WERI-Rb-1 (cell line): ENCODE measurements at regions not wholly inside any gene's neighbourhood (a gene's known extent, or its start where the extent isn't known, plus 50 kb on each side); places are given as distances from the start of the nearest gene placed in this dataset.

ENCODE experiments used
- DNase-seq: peaks from one replicate; pipeline ENCODE4 v3.0.0-alpha.2; 2020
- H3K27ac ChIP-seq: fragments of 250-450 bp; sonication (Bioruptor Pico); 2 replicates; pipeline ENCODE4 v1.5.1; 2020; ENCODE audit warnings: mild to moderate bottlenecking, moderate library complexity
- H3K27me3 ChIP-seq: fragments of 250-450 bp; sonication (Bioruptor Pico); 2 replicates; pipeline ENCODE4 v1.5.1; 2021; ENCODE audit warnings: mild to moderate bottlenecking, low read depth, moderate library complexity; ENCODE audit not compliant: insufficient read depth, severe bottlenecking
- H3K36me3 ChIP-seq: fragments of 250-450 bp; sonication (Bioruptor Pico); 2 replicates; pipeline ENCODE4 v1.5.1; 2020; ENCODE audit warnings: mild to moderate bottlenecking, moderate library complexity
- H3K4me3 ChIP-seq: 2 replicates; pipeline ENCODE4 v1.5.1; 2011; ENCODE audit warnings: low read depth, mild to moderate bottlenecking, control low read depth, low read length
- H3K9me3 ChIP-seq: fragments of 250-450 bp; sonication (Bioruptor Pico); 2 replicates; pipeline ENCODE4 v1.5.1; 2021; ENCODE audit warnings: mild to moderate bottlenecking, moderate library complexity; ENCODE audit not compliant: severe bottlenecking
- CTCF ChIP-seq: IDR thresholded peaks from 2 replicates; pipeline ENCODE4 v1.5.1; 2011; ENCODE audit warnings: low read depth, mild to moderate bottlenecking, control low read depth, inconsistent platforms, low read length

- no peak overlapping the region for H3K4me3 ChIP-seq
- no peak for DNase-seq
- no peak for TF ChIP-seq CTCF
- no peaks in the 10 kb centered on the region for H3K36me3 ChIP-seq
- peaks cover 44% of the 10 kb centered on the region for H3K27me3 ChIP-seq
- no peaks in the 10 kb centered on the region for H3K9me3 ChIP-seq
- no peak overlapping the region for H3K27ac ChIP-seq
Observed at GRCh38 chrX:109312757-109313156, 169.1 kb downstream of the GUCY2F start.

GRCh38 chrX:109310031-109310430 lies 171.9 kb downstream of the GUCY2F start:
- Histone ChIP-seq H3K27me3 (peaks cover 55% of the 10 kb centered on the region), H3K27ac (no peak overlapping the region), H3K9me3 (no peaks in the 10 kb centered on the region), H3K36me3 (no peaks in the 10 kb centered on the region), H3K4me3 (no peak overlapping the region)
- DNase-seq = no peak
- no peak for TF ChIP-seq CTCF

- H3K27ac ChIP-seq = no peak overlapping the region
- DNase-seq = no peak
- H3K36me3 ChIP-seq = no peaks in the 10 kb centered on the region
- H3K9me3 ChIP-seq = no peaks in the 10 kb centered on the region
- H3K27me3 ChIP-seq = peaks cover 40% of the 10 kb centered on the region
- no peak for TF ChIP-seq CTCF
- no peak overlapping the region for H3K4me3 ChIP-seq
Observed at GRCh38 chrX:109301177-109301576, 180.7 kb downstream of the GUCY2F start.

- DNase-seq = no peak
- Histone ChIP-seq H3K27ac (no peak overlapping the region), H3K36me3 (no peaks in the 10 kb centered on the region), H3K9me3 (no peaks in the 10 kb centered on the region), H3K4me3 (no peak overlapping the region), H3K27me3 (peaks cover 40% of the 10 kb centered on the region)
- no peak for TF ChIP-seq CTCF
Observed at GRCh38 chrX:109300415-109300814, 181.5 kb downstream of the GUCY2F start.

- Histone ChIP-seq H3K27ac (no peak overlapping the region), H3K4me3 (no peak overlapping the region), H3K27me3 (peaks cover 38% of the 10 kb centered on the region), H3K9me3 (no peaks in the 10 kb centered on the region), H3K36me3 (no peaks in the 10 kb centered on the region)
- DNase-seq = no peak
- no peak for TF ChIP-seq CTCF
Observed at GRCh38 chrX:109299091-109299490, 182.8 kb downstream of the GUCY2F start.

- DNase-seq = no peak
- H3K4me3 ChIP-seq = no peak overlapping the region
- H3K27ac ChIP-seq = no peak overlapping the region
- TF ChIP-seq CTCF = no peak
- H3K9me3 ChIP-seq = no peaks in the 10 kb centered on the region
- H3K36me3 ChIP-seq = no peaks in the 10 kb centered on the region
- H3K27me3 ChIP-seq = peaks cover 19% of the 10 kb centered on the region
Observed at GRCh38 chrX:109294097-109294814, 187.6 kb downstream of the GUCY2F start.
